Urothelium cell line (cell line): ENCODE measurements at regions not wholly inside any gene's neighbourhood (a gene's known extent, or its start where the extent isn't known, plus 50 kb on each side); places are given as distances from the start of the nearest gene placed in this dataset.
"Not testable (repeated sequence)": the region's sequence is repeated elsewhere in the genome, so short reads cannot be mapped to it uniquely, and the experiment has no call there.

ENCODE experiments used
- DNase-seq: peaks from one replicate; pipeline ENCODE4 v3.0.0; 2011; ENCODE audit warnings: low spot score, mixed read lengths
- FAIRE-seq: peaks from 2 replicates; lab custom pipeline; 2011; peaks lifted over from hg19 to GRCh38; lab: Jason Lieb, UNC

DNA sequence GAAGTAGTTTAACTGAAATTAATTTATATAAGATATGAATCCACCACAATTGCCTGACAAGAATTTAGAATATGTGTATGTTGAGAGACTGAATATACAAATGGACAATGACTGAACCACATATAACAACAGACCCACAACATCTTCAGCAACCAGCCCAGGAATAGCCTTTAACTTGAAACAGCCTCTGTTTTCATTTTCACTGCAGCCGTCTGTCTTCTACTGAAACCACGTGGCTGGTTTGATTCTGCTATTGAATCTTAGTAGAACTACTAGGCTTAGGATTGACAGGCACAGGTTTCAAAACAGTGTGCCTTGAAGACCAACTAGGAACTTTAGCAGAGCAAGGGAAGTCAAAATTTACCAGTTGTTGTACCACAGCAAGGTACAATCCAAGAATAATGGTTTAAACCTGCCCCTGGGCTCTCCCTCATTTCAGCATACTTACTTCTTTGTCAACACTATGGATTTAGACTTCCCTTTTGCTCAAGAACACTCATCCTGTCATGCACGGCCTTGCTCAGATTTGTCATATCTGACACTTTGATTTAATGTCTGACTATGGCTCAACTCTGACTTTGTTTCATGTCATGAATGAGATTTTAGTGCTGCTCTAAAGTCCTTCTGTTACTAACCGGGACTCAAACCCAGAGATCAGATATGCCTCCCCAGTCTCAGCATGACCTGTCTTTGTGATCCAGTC lies 355.0 kb downstream of the KIF2B start:
- DNase-seq, result no peak
- no peak for FAIRE-seq

- FAIRE-seq (no peak), DNase-seq (no peak)
These were observed 358.2 kb downstream of the KIF2B start for GRCh38 chr17:54180950-54181349.

GRCh38 chr17:54191261-54191660 lies 368.5 kb downstream of the KIF2B start:
- DNase-seq (no peak), FAIRE-seq (no peak)

- FAIRE-seq (no peak), DNase-seq (no peak)
These were observed 371.5 kb downstream of the KIF2B start for GRCh38 chr17:54194268-54194667.

DNA sequence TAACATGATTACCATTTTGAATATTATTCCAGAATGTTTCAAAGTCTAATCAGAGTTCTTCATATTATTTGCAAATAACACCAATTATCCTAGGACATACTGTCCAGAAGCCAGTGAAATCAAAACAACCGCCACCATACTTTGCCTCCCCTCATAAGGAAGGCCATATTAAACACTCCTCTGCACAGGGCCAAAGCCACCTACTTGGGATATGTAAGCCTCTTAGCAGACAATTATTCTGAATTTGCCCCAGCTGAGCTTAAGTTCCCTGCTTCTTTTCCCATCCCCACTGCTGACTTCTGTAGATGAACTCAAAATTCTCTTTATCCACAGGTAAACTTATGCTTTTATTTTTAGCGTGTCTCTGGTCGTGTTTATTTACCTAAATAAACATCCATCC lies 374.0 kb downstream of the KIF2B start:
- no peak for FAIRE-seq
- no peak for DNase-seq

DNA sequence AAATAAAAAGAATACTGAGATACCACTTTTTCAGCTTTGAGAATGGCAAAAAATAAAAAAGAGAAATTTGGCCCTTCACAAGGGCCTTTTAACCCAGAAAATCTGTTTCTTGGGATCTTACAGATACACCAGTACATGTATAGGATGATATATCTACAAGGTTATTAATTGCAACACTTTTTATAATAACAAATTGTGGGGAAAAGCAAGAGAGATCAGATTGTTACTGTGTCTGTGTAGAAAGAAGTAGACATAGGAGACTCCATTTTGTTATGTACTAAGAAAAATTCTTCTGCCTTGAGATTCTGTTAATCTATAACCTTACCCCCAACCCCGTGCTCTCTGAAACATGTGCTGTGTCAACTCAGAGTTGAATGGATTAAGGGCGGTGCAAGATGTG lies 378.7 kb downstream of the KIF2B start:
- FAIRE-seq, DNase-seq: not testable (repeated sequence)

DNA sequence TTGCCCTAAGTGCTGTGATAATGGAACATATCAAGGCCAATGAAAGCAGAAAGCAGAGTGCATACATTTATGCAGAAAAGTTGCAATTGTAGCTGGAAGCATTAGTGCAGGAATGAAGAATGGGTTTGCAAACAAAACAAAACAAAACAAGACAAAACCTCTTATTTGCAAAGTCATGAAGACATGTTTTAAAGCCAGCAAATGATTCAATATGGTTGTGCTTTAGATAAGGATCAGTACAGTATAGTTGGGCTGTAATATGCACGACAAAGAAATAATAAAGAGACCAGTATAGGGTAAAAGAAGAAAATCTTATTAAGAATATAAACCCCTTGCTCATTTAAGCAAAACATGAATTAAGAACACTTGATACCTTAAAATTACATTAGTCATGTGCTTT lies 398.1 kb downstream of the KIF2B start:
- DNase-seq (no peak), FAIRE-seq (no peak)

GRCh38 chr17:54221499-54221898 lies 398.8 kb downstream of the KIF2B start:
- DNase-seq (no peak), FAIRE-seq (no peak)

DNA sequence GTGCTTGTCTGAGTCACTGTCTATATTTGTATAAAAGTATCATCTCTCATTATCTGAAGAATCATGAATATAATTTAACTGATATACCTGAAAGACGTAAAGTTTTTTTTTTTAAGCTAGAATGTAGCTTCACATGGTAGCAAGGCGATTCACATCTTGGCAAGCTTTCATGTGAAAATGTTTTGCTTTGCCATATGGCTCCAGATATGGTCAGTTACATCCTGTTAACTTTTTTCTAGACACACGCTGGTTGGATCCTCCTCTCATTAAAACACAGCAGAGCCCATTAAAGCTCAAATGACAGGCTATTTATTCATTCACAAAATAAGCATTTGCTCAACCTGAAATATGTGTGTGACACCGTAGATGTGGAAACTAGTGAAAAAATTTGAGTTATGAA lies 412.8 kb downstream of the KIF2B start:
- DNase-seq (no peak), FAIRE-seq (no peak)

GRCh38 chr17:54237911-54238515 lies 415.3 kb downstream of the KIF2B start:
- FAIRE-seq (no peak), DNase-seq (no peak)

DNA sequence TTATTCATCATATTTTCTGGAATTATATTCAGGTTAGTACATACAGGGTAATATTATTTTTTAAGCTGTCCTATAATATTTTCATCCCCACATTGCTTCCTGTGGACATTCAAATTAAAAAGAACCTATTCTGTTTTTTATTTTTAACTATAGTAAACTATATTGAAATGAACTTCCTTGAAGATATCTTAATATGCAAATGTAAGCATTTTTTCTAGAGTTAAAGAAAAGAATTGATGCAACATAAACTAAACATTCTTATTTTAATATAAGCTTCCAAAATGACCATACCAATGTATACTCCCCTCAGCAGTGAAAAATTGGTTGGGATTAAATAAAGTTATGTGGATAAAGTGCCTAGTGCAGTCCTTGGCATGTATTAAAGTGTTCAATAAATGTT lies 416.6 kb downstream of the KIF2B start:
- FAIRE-seq, result no peak

DNA sequence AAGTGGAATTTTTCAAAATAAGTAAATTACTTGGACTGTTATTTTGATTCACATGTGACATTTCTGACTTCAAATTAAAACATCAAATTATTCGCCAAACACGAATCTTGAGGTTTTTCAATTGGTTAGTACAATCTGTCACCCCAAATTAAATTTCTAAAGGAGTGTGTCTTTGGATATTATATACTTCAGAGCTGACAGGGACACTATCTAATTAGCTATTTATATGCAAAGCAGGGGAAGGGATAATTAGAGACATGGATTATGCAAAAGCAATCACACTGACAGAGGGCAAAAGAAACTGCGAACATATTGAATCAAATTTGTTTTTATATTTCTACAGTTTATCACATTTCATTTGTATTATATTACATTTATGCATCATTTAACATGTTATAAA lies 433.0 kb downstream of the KIF2B start:
- no peak for FAIRE-seq
- no peak for DNase-seq

More for the DNA sequence above, 416.6 kb downstream of the KIF2B start:
- no peak for DNase-seq

- FAIRE-seq (no peak), DNase-seq (no peak)
These were observed 433.7 kb downstream of the KIF2B start for GRCh38 chr17:54256401-54256929.

DNA sequence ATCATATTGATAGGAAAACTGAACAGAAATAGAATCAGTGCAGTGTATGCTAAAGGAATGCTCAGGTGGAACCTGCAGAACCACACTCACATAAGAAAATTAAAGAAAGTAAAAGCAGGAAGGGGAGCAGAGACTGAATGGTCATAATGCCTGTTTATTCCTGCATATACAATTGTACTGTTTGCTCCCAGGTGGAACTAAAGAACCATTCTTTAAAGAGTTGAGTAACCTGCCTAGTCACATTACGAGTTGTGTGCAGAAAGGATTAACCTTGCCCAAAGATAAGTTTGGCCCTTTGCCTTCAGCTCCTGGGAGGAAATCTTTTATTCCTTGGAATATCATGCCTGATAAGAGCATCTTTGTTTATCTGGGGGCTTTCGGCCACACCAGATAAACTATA lies 434.7 kb downstream of the KIF2B start:
- DNase-seq, result no peak
- FAIRE-seq, result no peak

GRCh38 chr17:54259476-54259875 lies 436.7 kb downstream of the KIF2B start:
- DNase-seq, result no peak
- FAIRE-seq, result no peak

GRCh38 chr17:54261465-54261864 lies 438.7 kb downstream of the KIF2B start:
- no peak for DNase-seq
- FAIRE-seq, result no peak

DNA sequence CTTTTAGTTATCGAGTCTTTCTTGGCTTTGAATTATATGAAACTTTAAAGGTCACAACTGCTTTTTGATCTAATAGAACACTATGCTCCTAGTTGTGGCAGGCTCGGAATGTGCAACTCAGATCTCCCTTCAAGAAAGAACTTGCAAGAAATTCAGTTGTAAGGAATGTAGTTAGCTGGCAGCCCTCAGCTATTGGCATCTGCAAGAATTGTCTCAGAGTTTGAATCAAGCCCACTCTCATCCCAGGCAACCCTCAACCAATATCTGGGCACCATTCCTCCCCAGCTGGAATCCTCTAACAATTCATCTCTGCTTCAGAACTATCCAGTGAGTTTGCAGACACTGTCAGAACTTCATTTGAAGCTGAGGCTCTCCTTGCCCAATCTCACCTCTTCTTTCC lies 447.2 kb downstream of the KIF2B start:
- FAIRE-seq (no peak), DNase-seq (no peak)

GRCh38 chr17:54270499-54270898 lies 447.8 kb downstream of the KIF2B start:
- FAIRE-seq (no peak), DNase-seq (no peak)

GRCh38 chr17:54277868-54278267 lies 455.1 kb downstream of the KIF2B start:
- DNase-seq (no peak), FAIRE-seq (no peak)

DNA sequence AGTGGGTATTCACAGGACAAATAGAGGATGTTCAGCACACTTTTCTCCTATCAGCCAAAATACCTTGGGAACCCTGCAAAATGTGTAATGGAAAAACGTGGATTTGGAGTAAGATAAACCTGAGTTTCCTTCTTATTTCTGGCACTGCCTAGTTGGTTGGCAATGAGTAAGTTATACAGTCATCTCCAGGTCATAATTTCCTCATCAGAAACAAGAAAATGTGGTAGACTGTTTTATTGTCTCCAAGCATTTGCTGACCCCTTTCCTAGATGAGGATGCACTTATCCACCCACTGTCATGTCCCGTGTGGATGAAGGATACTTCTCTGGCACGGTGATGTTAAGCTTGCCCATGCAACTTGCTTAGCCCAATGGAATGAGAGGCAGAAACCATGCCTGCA lies 458.0 kb downstream of the KIF2B start:
- DNase-seq (no peak), FAIRE-seq (no peak)

DNA sequence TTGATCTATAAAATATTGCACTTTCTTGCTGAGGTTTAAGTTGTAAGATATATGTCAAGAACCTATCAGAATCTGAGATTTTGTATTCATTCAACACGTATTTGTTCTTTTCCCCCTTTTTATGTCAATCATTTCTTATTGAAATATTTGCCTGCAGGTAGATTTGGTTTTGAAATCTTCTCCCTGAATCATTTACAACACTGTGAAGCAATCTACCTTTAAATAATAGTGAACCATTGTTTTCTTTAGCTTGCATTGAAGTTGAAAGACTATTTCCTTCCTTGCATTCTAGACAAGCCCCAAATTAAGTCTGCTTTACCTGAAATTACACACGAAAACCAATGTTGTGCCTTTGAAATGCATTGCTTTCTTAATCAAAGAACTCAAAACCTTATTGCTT lies 460.2 kb downstream of the KIF2B start:
- no peak for FAIRE-seq

DNA sequence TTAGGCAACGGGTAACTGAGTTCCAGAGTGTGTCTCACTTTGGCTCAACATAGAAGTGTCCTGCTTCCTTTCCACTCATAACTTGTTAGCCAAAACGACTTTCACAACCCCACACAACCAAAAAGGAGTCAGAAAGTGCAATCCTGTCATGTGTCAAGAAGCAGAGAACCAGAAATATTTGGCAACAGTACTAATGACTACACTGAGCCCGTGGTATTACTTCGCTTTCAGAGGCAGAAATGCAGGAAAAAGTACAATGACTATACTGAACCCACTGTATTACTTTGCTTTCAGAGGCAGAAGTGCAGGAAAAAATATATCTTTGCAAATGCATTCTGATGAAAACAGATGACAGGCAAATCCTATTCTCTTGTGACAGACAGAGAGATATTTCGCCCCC lies 484.6 kb downstream of the KIF2B start:
- DNase-seq, result no peak
- FAIRE-seq, result no peak

More for the DNA sequence above, 460.2 kb downstream of the KIF2B start:
- DNase-seq, result no peak

DNA sequence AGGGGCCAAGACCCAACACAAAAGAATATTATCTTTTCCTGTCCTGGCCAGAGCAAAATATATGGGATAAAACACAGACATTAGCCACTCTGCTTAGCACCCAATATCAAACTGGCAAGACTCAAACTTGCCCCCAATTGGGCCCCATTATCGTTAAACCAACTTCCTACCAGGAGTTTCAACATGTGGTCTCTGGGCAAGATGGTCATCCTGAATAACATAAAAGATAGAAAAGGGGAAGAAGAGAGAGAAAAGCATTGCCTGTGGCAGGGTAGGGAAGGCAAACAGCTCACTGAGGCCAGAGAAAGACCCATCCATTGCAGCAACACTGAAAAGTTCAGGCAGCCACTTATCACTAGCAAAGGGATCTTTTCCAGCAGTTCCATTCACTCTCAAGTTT lies 502.1 kb downstream of the KIF2B start:
- DNase-seq, result no peak
- no peak for FAIRE-seq
